ENCODE measurements at regions not wholly inside any gene's neighbourhood (a gene's known extent, or its start where the extent isn't known, plus 50 kb on each side); places are given as distances from the start of the nearest gene placed in this dataset.

- ATAC-seq (no peak), DNase-seq (no peak)
- no peak overlapping the region for H3K27ac Mint-ChIP-seq
- H3K9me3 Mint-ChIP-seq (ENCODE audit: insufficient read depth), result no peaks in the 10 kb centered on the region
- CTCF ChIA-PET, result no interaction called here
- H3K27me3 Mint-ChIP-seq (ENCODE audit: low read depth), result peaks cover 18% of the 10 kb centered on the region
- H3K4me3 Mint-ChIP-seq, result no peak overlapping the region
- no peaks in the 10 kb centered on the region for H3K36me3 Mint-ChIP-seq (ENCODE audit: low read depth)
- POLR2A ChIA-PET, result no interaction called here
- no peaks in the 10 kb centered on the region for H3K4me1 Mint-ChIP-seq (ENCODE audit: low read depth)
These were observed 96.6 kb downstream of the NSMCE3 start for GRCh38 chr15:29172742-29173725.

- no peak for DNase-seq
- H3K9me3 Mint-ChIP-seq (ENCODE audit: insufficient read depth), result no peaks in the 10 kb centered on the region
- H3K27me3 Mint-ChIP-seq (ENCODE audit: low read depth), result peaks cover 34% of the 10 kb centered on the region
- POLR2A ChIA-PET, result no interaction called here
- CTCF ChIA-PET, result no interaction called here
- no peaks in the 10 kb centered on the region for H3K36me3 Mint-ChIP-seq (ENCODE audit: low read depth)
- no peak overlapping the region for H3K4me3 Mint-ChIP-seq
- no peak for ATAC-seq
- no peaks in the 10 kb centered on the region for H3K4me1 Mint-ChIP-seq (ENCODE audit: low read depth)
- H3K27ac Mint-ChIP-seq, result no peak overlapping the region
These were observed 99.1 kb downstream of the NSMCE3 start for GRCh38 chr15:29170521-29170920.

Data from activated CD8-positive, alpha-beta T cell treated with anti-CD3 and anti-CD28 coated beads, Interleukin-2, amount 10 ng/mL, durations not matched to agents 7 days and 5 days (primary cell).